Keratinocyte (primary cell): ENCODE measurements at regions not wholly inside any gene's neighbourhood (a gene's known extent, or its start where the extent isn't known, plus 50 kb on each side); places are given as distances from the start of the nearest gene placed in this dataset.

Experiments used
- DNase-seq: peaks from one replicate; pipeline ENCODE4 v3.0.0-alpha.2; 2011; ENCODE audit warnings: low read depth, missing footprints, low spot score
- FAIRE-seq: peaks from 2 replicates; lab custom pipeline; 2011; peaks lifted over from hg19 to GRCh38; lab: Jason Lieb, UNC
- H2AFZ ChIP-seq: 2 replicates; pipeline ENCODE4 v1.6.0; 2012; ENCODE audit warnings: low read length, control low read depth, inconsistent platforms; ENCODE audit not compliant: control insufficient read depth
- H3K27ac ChIP-seq: 2 replicates; pipeline ENCODE4 v1.5.1; 2011; ENCODE audit warnings: low read length; ENCODE audit not compliant: control insufficient read depth, insufficient read depth
- H3K27me3 ChIP-seq: 3 replicates; pipeline ENCODE4 v1.6.0; 2011; ENCODE audit warnings: low read length; ENCODE audit not compliant: control insufficient read depth, insufficient read depth; ENCODE audit errors: extremely low read depth
- H3K36me3 ChIP-seq, 2 experiments: 2 replicates in 1 of 2; 3 replicates in 1 of 2; pipeline ENCODE4 v1.5.1; 2011; ENCODE audit warnings: low read length in 2 of 2, mild to moderate bottlenecking in 1 of 2; ENCODE audit not compliant: control insufficient read depth in 2 of 2, insufficient read depth in 2 of 2; ENCODE audit errors: extremely low read depth in 1 of 2
- H3K4me1 ChIP-seq: 3 replicates; pipeline ENCODE4 v1.5.1; 2011; ENCODE audit warnings: low read length; ENCODE audit not compliant: control insufficient read depth, insufficient read depth; ENCODE audit errors: extremely low read depth
- H3K4me2 ChIP-seq: 3 replicates; pipeline ENCODE4 v1.6.0; 2011; ENCODE audit warnings: low read depth, low read length; ENCODE audit not compliant: control insufficient read depth, insufficient read depth; ENCODE audit errors: extremely low read depth
- H3K4me3 ChIP-seq, 3 experiments: fragments of 200-600 bp in 1 of 3; sonication (generic) in 1 of 3; 2 replicates in 2 of 3; 3 replicates in 1 of 3; pipeline ENCODE4 v1.5.1; 2011 to 2016; ENCODE audit warnings: low read length in 3 of 3, mild to moderate bottlenecking in 3 of 3, control low read depth in 2 of 3, inconsistent platforms in 1 of 3, low read depth in 1 of 3, mixed read lengths in 1 of 3, mixed run types in 1 of 3, moderate library complexity in 1 of 3; ENCODE audit not compliant: control insufficient read depth in 2 of 3, insufficient read depth in 2 of 3; ENCODE audit errors: extremely low read depth in 1 of 3
- H3K79me2 ChIP-seq: 2 replicates; pipeline ENCODE4 v1.6.0; 2012; ENCODE audit warnings: low read length; ENCODE audit not compliant: control insufficient read depth, insufficient read depth
- H3K9ac ChIP-seq: 3 replicates; pipeline ENCODE4 v1.6.0; 2011; ENCODE audit warnings: low read length; ENCODE audit not compliant: control insufficient read depth, insufficient read depth; ENCODE audit errors: extremely low read depth
- H3K9me1 ChIP-seq: 3 replicates; pipeline ENCODE4 v1.6.0; 2011; ENCODE audit warnings: low read length; ENCODE audit not compliant: control insufficient read depth, insufficient read depth; ENCODE audit errors: extremely low read depth
- H3K9me3 ChIP-seq: 2 replicates; pipeline ENCODE4 v1.5.1; 2012; ENCODE audit warnings: low read depth, low read length; ENCODE audit not compliant: control insufficient read depth
- H4K20me1 ChIP-seq: 3 replicates; pipeline ENCODE4 v1.6.0; 2011; ENCODE audit warnings: low read length; ENCODE audit not compliant: control insufficient read depth, insufficient read depth; ENCODE audit errors: extremely low read depth
- EZH2 ChIP-seq: IDR thresholded peaks from one replicate; pipeline ENCODE4 v1.6.1; 2012; ENCODE audit warnings: inconsistent platforms, mild to moderate bottlenecking, low read length, moderate library complexity
- dilution Hi-C: fragments of 300-500 bp; cut with MboI; formaldehyde crosslinking; loops from one replicate; pipeline ENCODE4 v1.7.0; 2020; ENCODE audit warnings: low sequenced_read_pairs; ENCODE audit not compliant: extremely low pct_ligation_motif_present
- TF ChIP-seq, protein P1 (sequence below), 3 experiments: IDR thresholded peaks in 1 of 3; conservative IDR thresholded peaks in 1 of 3; optimal IDR thresholded peaks in 1 of 3; 2 replicates in 2 of 3; 3 replicates in 1 of 3; pipeline versions ENCODE3 to v1.5.1; 2011; ENCODE audit warnings: low read length in 3 of 3, mild to moderate bottlenecking in 3 of 3, moderate library complexity in 2 of 3, control low read depth in 1 of 3, inconsistent platforms in 1 of 3; ENCODE audit not compliant: insufficient read depth in 2 of 3; ENCODE audit errors: extremely low read depth in 1 of 3

DNA sequence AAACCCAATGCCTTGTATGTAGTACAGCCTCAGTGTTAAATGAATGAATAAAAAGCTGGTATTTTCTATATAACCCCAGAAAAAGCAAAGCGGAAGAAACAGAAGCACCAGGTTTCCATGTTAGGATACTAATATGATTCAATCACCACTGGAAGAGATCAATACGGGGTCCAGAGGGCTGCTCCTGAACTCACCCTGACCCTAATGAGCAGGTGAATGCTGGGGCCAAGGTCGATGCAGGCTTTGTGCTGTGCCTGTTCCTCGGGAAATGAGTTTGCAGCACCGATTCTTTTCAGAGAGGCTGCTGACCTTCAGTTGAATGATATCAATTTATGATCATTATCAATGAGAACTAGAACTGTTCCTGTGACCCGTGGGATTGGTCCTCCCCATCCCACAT is 228.5 kb downstream of the CDCA7 start:
- Histone ChIP-seq H3K4me2 (no peak overlapping the region), H3K9me1 (no peaks in the 10 kb centered on the region), H3K9me3 (no peaks in the 10 kb centered on the region), H3K79me2 (no peaks in the 10 kb centered on the region), H4K20me1 (no peaks in the 10 kb centered on the region), H2AFZ (no peak overlapping the region), H3K9ac (no peak overlapping the region), H3K4me3 (no peak overlapping the region), H3K4me1 (no peaks in the 10 kb centered on the region), H3K27ac (no peak overlapping the region), H3K36me3 (no peaks in the 10 kb centered on the region), H3K27me3 (no peaks in the 10 kb centered on the region)
- DNase-seq (no peak), FAIRE-seq (no peak)
- dilution Hi-C loops: no loop called here
- no peak for TF ChIP-seq EZH2
- TF ChIP-seq, protein P1, sequence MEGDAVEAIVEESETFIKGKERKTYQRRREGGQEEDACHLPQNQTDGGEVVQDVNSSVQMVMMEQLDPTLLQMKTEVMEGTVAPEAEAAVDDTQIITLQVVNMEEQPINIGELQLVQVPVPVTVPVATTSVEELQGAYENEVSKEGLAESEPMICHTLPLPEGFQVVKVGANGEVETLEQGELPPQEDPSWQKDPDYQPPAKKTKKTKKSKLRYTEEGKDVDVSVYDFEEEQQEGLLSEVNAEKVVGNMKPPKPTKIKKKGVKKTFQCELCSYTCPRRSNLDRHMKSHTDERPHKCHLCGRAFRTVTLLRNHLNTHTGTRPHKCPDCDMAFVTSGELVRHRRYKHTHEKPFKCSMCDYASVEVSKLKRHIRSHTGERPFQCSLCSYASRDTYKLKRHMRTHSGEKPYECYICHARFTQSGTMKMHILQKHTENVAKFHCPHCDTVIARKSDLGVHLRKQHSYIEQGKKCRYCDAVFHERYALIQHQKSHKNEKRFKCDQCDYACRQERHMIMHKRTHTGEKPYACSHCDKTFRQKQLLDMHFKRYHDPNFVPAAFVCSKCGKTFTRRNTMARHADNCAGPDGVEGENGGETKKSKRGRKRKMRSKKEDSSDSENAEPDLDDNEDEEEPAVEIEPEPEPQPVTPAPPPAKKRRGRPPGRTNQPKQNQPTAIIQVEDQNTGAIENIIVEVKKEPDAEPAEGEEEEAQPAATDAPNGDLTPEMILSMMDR (optimal IDR thresholded peaks at IDR 0.05 in 1 of 3, IDR thresholded peaks at IDR 0.05 in 1 of 3, conservative IDR thresholded peaks at IDR 0.05 in 1 of 3; ENCODE audit: extremely low read depth in 1 of 3, insufficient read depth in 2 of 3, low read length in 3 of 3): no peak

DNA sequence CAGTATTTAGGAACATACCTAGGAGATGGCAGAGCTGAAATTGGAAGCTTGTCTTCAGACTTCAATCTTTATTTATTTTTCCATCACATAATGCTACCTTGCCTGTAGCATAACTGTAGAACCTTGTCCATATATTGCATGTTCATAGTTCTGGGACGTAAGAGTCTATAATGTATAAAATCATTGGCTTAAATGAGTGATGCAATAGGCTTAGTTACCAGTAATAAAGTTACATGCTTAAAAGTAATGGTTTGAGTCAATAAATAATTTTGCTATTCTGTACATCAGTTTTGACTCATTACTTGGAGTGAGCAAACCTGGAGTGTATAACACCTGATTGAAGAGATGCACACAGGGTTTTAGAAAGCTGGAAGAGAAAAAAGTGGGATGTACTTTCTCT is 229.3 kb downstream of the CDCA7 start:
- dilution Hi-C loops: no loop called here
- no peak overlapping the region for H3K9ac ChIP-seq
- DNase-seq (no peak), FAIRE-seq (no peak)
- no peaks in the 10 kb centered on the region for H3K79me2 ChIP-seq
- H3K4me2 ChIP-seq: no peak overlapping the region
- no peak overlapping the region for H2AFZ ChIP-seq
- no peaks in the 10 kb centered on the region for H3K9me3 ChIP-seq
- TF ChIP-seq, protein P1 (optimal IDR thresholded peaks at IDR 0.05 in 1 of 3, IDR thresholded peaks at IDR 0.05 in 1 of 3, conservative IDR thresholded peaks at IDR 0.05 in 1 of 3; ENCODE audit: extremely low read depth in 1 of 3, insufficient read depth in 2 of 3, low read length in 3 of 3): no peak
- TF ChIP-seq EZH2: no peak
- H3K27ac ChIP-seq: no peak overlapping the region
- no peaks in the 10 kb centered on the region for H3K36me3 ChIP-seq
- no peaks in the 10 kb centered on the region for H3K9me1 ChIP-seq
- no peak overlapping the region for H3K4me3 ChIP-seq
- H3K4me1 ChIP-seq: peaks cover 4% of the 10 kb centered on the region
- H3K27me3 ChIP-seq: no peaks in the 10 kb centered on the region
- H4K20me1 ChIP-seq: no peaks in the 10 kb centered on the region
